ENCODE measurements at regions not wholly inside any gene's neighbourhood (a gene's known extent, or its start where the extent isn't known, plus 50 kb on each side); places are given as distances from the start of the nearest gene placed in this dataset.

- DNase-seq: no peak
Observed at GRCh38 chr3:127394031-127394430, 106.2 kb upstream of the PRR20G start.

GRCh38 chr3:127393131-127393820 lies 105.4 kb upstream of the PRR20G start:
- no peak for DNase-seq

DNA sequence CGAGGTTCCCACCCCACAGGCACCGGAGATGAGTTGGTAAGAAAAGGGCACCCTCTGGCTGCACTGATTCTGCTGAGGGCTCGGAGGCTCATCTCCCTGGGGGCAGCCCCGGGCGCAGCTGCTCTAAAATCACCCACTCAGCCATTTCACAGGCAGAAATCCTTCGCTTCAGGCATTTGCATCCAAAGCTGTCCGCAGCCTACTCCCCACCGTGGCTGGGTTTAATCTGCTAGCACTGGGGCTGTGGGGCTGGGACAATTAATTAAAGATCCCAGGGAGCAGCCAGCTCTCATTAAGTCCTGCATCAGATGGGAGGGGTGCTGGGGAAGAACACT lies 104.3 kb upstream of the PRR20G start:
- DNase-seq: no peak

DNA sequence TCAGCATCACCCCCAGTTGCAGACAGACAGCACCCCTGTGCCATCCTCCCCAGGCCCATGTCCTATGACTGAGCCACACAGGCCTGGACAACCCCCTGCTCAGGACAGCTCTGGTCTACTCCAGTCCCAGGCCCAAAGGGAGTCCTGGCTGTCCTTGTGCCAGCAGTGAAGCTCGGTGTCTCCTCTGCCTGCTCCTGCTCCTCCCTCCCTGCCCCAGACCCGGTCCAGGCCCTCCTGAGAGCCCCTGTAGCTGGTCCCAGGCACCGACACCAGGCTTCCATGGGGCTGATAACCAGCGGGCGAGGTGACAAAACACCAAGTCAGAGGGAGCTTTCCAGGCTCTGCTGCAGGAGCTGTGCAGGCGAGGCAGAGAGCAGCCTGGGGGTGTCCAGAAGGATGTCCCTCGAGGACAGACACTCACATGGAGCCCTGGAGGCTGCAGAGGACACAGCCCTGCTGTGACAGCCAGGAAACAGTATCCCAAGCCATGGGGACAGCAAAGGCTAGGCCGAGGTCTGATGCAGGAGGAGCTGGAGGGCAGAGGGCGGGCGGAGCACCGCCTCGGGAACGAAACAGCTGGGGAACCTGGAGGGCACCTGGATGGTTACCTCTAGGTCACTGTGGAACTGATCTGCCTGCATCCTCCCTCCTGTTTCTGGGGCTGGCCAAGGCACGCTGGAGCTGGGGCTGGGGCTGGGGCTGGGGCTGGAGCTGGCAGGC lies 103.8 kb upstream of the PRR20G start:
- DNase-seq: no peak

- no peak for DNase-seq
Observed at GRCh38 chr3:127390365-127391025, 102.6 kb upstream of the PRR20G start.

DNA sequence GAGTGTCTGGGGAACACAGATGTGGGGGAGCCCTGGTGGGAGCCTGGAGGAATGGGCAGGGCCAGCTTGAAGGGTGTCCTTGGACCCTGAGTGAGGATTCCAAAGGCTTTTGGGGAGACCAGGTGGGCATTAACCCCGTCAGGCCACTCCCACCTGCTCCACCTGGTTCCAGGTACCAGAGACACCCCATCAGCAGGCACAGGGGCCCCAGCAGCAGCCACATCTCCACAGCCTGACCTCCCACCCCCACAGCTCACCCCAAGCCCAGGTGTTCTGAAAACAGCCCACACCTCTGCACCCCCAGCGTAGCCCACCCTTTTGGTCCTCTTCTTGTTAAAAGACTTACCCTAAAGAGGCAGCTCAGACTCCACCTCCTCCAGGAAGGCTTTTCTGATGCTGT lies 102.1 kb upstream of the PRR20G start:
- no peak for DNase-seq

DNA sequence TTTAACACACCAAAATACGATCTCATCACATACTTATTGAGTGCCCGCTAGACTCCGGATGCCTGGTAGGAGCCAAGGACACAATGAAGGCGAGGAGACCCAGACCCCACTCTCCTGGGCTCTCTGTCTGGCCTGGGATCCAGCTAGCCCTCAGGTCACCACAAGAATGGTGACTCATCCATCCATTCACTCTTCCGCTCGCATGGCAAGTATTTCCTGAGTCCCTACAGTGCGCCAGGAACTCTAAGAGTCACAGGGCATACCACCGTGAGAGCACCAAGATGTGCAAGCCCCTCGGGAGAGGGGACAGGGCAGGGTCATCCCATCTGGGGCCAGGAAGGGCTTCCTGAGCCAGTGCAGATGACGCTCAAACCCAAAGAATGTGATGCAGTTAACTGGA lies 101.6 kb upstream of the PRR20G start:
- no peak for DNase-seq

GRCh38 chr3:127388427-127388826 lies 100.6 kb upstream of the PRR20G start:
- DNase-seq: no peak

DNA sequence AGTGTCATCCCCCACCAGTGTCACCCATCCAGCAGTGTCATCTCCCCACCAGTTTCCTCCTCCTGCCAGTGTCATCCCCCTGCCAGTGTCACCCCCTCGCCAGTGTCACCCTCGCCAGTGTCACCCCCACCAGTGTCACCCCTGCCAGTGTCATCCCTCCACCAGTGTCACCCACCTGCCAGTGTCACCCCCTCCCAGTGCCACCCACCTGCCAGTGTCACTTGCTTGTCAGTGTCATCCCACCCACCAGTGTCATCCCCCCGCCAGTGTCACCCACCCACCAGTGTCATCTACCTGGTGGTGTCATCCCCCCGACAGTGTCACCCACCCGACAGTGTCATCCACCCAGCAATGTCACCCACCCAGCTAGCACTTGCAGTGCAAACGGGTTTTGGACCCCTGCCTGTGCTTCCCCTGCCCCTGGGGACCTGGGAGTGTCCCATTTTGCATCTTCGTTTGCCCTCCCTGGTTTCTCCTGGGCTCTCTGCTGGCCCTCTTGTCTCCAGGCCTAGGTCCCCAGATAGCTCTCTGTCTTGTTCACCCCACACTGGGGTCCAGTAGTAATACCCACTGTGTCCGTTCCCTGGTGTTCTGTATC lies 99.8 kb upstream of the PRR20G start:
- no peak for DNase-seq

- DNase-seq: no peak
Observed at GRCh38 chr3:127387119-127387518, 99.3 kb upstream of the PRR20G start.

DNA sequence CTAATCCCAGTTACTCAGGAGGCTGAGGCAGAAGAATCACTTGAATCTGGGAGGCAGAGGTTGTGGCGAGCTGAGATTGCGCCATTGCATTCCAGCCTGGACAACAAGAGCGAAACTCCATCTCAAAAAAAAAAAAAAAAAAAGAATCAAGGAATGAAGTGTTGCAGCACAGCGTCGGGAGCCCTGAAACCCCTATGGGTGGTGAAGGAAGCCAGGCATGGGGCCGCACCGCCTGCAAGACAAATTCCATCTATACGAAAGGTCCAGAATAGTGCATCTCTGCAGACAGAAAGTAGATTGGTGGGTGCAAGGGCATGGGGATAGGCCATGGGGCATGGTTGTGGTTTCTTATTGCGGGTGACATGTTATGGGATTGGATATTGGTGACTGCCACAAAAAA lies 98.6 kb upstream of the PRR20G start:
- no peak for DNase-seq

GRCh38 chr3:127385540-127385870 lies 97.7 kb upstream of the PRR20G start:
- no peak for DNase-seq

- no peak for DNase-seq
Observed at GRCh38 chr3:127384717-127385539, 97.1 kb upstream of the PRR20G start.

- DNase-seq: no peak
Observed at GRCh38 chr3:127383656-127384179, 95.9 kb upstream of the PRR20G start.

- DNase-seq: no peak
Observed at GRCh38 chr3:127377801-127378655, 90.2 kb upstream of the PRR20G start.

DNA sequence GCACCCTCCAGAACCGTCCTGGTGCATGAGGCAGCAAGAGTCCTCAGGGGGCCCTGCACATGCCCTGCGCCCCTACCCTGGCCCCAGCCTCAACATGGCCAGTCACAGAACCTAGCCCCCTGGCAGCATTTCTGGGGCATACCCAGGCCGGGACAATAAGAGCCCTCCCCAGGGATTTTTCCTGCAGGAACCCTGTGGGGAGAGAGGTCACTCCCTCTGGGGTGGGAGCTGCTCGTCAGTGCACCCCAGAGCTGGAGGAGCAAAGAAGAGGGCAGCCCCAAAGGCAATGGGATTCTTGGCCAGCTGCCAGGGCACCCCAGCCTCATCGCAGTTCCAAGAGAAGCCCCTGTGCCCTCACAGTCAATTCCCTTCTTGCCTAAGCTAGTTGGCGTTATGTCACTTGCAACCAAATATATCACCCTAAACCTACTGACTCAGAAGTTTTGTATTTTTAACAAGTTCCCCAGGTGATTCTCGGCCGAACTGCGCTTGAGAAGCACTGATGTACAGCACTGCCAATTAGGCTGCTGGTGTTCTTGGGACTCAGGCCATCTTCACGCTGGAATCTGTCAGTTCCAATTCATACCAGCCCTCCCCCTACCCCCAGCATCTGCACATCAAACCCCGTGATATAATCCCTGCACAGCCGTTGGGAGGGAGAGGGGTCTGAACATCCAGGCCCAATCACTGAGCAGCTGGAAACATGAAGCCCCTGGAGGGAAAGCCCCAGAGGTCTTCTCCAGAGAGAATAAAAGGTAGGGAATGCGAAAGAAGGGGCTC lies 87.5 kb upstream of the PRR20G start:
- no peak for DNase-seq

- no peak for DNase-seq
Observed at GRCh38 chr3:127374086-127375010, 86.5 kb upstream of the PRR20G start.

GRCh38 chr3:127373441-127374085 lies 85.7 kb upstream of the PRR20G start:
- DNase-seq: no peak

DNA sequence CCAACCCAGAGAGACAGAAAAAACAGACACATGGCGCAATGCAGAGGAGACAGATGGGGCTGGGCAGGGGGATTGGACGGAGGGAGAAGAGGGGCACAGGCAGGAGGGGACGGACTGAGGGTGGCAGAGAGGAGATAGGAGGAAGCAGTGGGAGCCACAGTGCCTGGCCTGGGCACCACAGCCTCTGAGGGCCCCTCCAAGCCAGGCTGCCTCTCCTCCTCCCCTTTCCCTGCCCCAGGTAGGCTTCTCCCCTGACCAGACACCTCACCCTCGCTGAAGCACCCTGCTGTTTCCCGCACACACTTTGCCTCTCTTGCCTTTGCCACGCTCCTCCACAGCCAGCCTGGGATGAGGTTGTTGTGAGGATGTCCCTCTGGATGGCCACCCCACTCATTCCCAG lies 84.0 kb upstream of the PRR20G start:
- DNase-seq: no peak

All from CD4-positive, alpha-beta T cell treated with Interleukin-6 for 4 hours (primary cell).